HG03095 (cell line): ENCODE measurements at regions not wholly inside any gene's neighbourhood (a gene's known extent, or its start where the extent isn't known, plus 50 kb on each side); places are given as distances from the start of the nearest gene placed in this dataset.
"Not testable (repeated sequence)": the region's sequence is repeated elsewhere in the genome, so short reads cannot be mapped to it uniquely, and the experiment has no call there.

ENCODE experiments used
- ATAC-seq: cut with Tn5 transposase; IDR thresholded peaks from one replicate; pipeline ENCODE4 v1.9.1; 2021; ENCODE audit warnings: moderate library complexity; ENCODE audit not compliant: unreplicated experiment

GRCh38 chr1:95734560-95734959 is 500.6 kb downstream of the RWDD3 start:
- ATAC-seq: no peak

- no peak for ATAC-seq
Measured at GRCh38 chr1:95742591-95743089, 508.6 kb downstream of the RWDD3 start.

GRCh38 chr1:95744731-95745130 is 510.7 kb downstream of the RWDD3 start:
- no peak for ATAC-seq

GRCh38 chr1:95752515-95753381 is 518.7 kb downstream of the RWDD3 start:
- ATAC-seq: no peak

- ATAC-seq: no peak
Measured at GRCh38 chr1:95753382-95754016, 519.5 kb downstream of the RWDD3 start.

- no peak for ATAC-seq
Measured at GRCh38 chr1:95754412-95754811, 520.4 kb downstream of the RWDD3 start.

- ATAC-seq: no peak
Measured at GRCh38 chr1:95766036-95766435, 532.0 kb downstream of the RWDD3 start.

GRCh38 chr1:95770581-95770980 is 536.6 kb downstream of the RWDD3 start:
- no peak for ATAC-seq

GRCh38 chr1:95778217-95778616 is 544.2 kb downstream of the RWDD3 start:
- ATAC-seq: no peak

GRCh38 chr1:95780836-95781235 is 546.8 kb downstream of the RWDD3 start:
- ATAC-seq: no peak

- ATAC-seq: no peak
Measured at GRCh38 chr1:95790136-95790535, 556.1 kb downstream of the RWDD3 start.

- ATAC-seq: no peak
Measured at GRCh38 chr1:95793893-95794292, 559.9 kb downstream of the RWDD3 start.

- not testable (repeated sequence) for ATAC-seq
Measured at GRCh38 chr1:95797761-95798160, 563.8 kb downstream of the RWDD3 start.

- no peak for ATAC-seq
Measured at GRCh38 chr1:95806171-95806570, 572.2 kb downstream of the RWDD3 start.

GRCh38 chr1:95809391-95809790 is 575.4 kb downstream of the RWDD3 start:
- ATAC-seq: no peak

- no peak for ATAC-seq
Measured at GRCh38 chr1:95815511-95815910, 581.5 kb downstream of the RWDD3 start.

GRCh38 chr1:95829556-95829955 is 595.5 kb downstream of the RWDD3 start:
- no peak for ATAC-seq

GRCh38 chr1:95832370-95832769 is 598.4 kb downstream of the RWDD3 start:
- ATAC-seq: no peak

GRCh38 chr1:95849439-95849838 is 615.4 kb downstream of the RWDD3 start:
- ATAC-seq: no peak

GRCh38 chr1:95850165-95850649 is 616.2 kb downstream of the RWDD3 start:
- ATAC-seq: no peak

- no peak for ATAC-seq
Measured at GRCh38 chr1:95850763-95851162, 616.8 kb downstream of the RWDD3 start.

GRCh38 chr1:95852483-95853070 is 618.6 kb downstream of the RWDD3 start:
- ATAC-seq: no peak
